Thoracic aorta (tissue), 2 donors: ENCODE measurements at regions not wholly inside any gene's neighbourhood (a gene's known extent, or its start where the extent isn't known, plus 50 kb on each side); places are given as distances from the start of the nearest gene placed in this dataset.

Experiments
- ATAC-seq: fragments of 150-250 bp; one replicate; pipeline ENCODE4 v1.8.0; 2017; ENCODE audit warnings: low read depth; ENCODE audit not compliant: insufficient number of reproducible peaks, low FRiP score
- DNase-seq: peaks from one replicate; pipeline ENCODE4 v3.0.0-alpha.2; 2020; ENCODE audit warnings: low spot score
- H3K27ac ChIP-seq, 2 donors: fragments of 200-600 bp; sonication (generic); 1 replicate in 1 of 2; 2 replicates in 1 of 2; pipeline ENCODE4 v1.5.1; 2016; ENCODE audit warnings: mild to moderate bottlenecking in 2 of 2, moderate library complexity in 2 of 2
- H3K27me3 ChIP-seq: fragments of 200-600 bp; sonication (generic); replicated peaks from 2 replicates; pipeline ENCODE4 v1.6.0; 2016; ENCODE audit warnings: mild to moderate bottlenecking; ENCODE audit not compliant: insufficient read depth
- H3K36me3 ChIP-seq: fragments of 200-600 bp; sonication (generic); one replicate; pipeline ENCODE4 v1.5.1; 2016
- H3K4me1 ChIP-seq, 2 donors: fragments of 200-600 bp; sonication (generic); 1 replicate in 1 of 2; 2 replicates in 1 of 2; pipeline versions ENCODE4 v1.5.1 to v1.6.0; 2016; ENCODE audit warnings: low read depth in 2 of 2, mild to moderate bottlenecking in 1 of 2; ENCODE audit not compliant: control insufficient read depth in 1 of 2
- H3K4me3 ChIP-seq: fragments of 200-600 bp; sonication (generic); 2 replicates; pipeline ENCODE4 v1.5.1; 2016; ENCODE audit warnings: mild to moderate bottlenecking
- H3K9me3 ChIP-seq: fragments of 200-600 bp; sonication (generic); 2 replicates; pipeline ENCODE4 v1.5.1; 2016
- TF ChIP-seq, protein P1 (sequence below): fragments of 200-600 bp; sonication (generic); IDR thresholded peaks from one replicate; pipeline ENCODE4 v1.5.1; 2019; ENCODE audit warnings: antibody characterized with exemption

DNA sequence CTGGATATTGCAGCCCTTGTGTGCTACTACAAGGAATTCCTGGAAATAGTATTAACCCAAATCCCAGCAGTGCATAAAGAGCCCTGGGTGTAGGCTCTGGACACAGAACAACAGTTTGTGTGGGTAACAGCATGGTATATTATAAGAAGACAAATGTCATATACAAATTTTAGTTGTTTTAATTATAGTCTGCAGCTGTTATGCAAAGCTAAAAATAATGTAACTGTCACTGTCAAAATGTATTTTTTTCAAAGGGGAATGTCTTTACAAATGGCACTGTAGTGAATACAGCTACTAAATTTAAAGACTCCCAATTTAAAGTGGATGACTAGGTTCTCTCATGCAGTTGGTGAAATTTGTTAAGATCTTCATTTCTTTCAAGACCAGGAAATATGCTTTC lies 339.0 kb downstream of the GPR37 start:
- TF ChIP-seq, protein P1, sequence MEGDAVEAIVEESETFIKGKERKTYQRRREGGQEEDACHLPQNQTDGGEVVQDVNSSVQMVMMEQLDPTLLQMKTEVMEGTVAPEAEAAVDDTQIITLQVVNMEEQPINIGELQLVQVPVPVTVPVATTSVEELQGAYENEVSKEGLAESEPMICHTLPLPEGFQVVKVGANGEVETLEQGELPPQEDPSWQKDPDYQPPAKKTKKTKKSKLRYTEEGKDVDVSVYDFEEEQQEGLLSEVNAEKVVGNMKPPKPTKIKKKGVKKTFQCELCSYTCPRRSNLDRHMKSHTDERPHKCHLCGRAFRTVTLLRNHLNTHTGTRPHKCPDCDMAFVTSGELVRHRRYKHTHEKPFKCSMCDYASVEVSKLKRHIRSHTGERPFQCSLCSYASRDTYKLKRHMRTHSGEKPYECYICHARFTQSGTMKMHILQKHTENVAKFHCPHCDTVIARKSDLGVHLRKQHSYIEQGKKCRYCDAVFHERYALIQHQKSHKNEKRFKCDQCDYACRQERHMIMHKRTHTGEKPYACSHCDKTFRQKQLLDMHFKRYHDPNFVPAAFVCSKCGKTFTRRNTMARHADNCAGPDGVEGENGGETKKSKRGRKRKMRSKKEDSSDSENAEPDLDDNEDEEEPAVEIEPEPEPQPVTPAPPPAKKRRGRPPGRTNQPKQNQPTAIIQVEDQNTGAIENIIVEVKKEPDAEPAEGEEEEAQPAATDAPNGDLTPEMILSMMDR: no peak
- Histone ChIP-seq H3K27ac (no peak overlapping the region), H3K4me1 (no peaks in the 10 kb centered on the region), H3K4me3 (no peak overlapping the region), H3K36me3 (no peaks in the 10 kb centered on the region), H3K27me3 (no peaks in the 10 kb centered on the region), H3K9me3 (no peaks in the 10 kb centered on the region)
- DNase-seq (no peak), ATAC-seq (no peak)

DNA sequence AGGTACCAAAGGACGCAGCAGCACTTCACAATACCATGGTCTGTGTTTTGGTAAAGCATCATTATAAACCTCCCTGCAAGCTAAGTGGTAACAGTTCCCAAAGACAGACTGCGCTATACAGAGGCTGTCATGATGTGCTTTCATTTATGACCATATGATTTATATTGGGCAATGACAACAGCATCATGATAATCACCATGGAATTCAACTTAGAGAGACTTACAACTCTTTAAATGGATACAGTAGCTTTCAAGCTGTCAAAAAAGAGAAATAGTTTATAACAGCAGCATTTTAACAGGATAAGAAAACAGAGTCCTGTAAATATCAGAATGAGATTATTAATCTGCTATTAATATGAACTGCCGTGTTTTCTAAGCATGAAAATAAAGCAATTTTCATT lies 341.7 kb downstream of the GPR37 start:
- Histone ChIP-seq H3K27ac (no peak overlapping the region), H3K4me1 (no peaks in the 10 kb centered on the region), H3K9me3 (no peaks in the 10 kb centered on the region), H3K36me3 (no peaks in the 10 kb centered on the region), H3K27me3 (no peaks in the 10 kb centered on the region), H3K4me3 (no peak overlapping the region)
- ATAC-seq (no peak), DNase-seq (no peak)
- TF ChIP-seq, protein P1: no peak

DNA sequence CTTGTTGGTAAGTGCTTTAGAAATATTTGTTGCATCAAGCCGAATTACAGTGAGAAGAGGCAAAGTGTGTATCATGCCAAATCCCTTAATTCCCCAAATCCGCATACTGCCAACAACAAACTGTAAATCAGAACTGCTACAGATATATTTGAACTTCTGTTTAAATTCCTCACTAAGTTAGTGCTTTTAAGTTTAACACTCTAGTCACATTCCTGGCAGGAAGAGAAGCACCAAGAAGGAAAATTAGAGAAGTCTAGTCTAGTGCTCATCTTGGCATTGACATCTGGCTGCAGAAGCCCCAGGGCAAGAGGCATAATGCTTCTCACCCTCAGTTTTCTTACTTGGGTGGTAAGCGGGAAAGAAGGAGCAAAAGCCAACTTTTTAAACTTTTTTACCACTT lies 343.5 kb downstream of the GPR37 start:
- Histone ChIP-seq H3K4me1 (no peaks in the 10 kb centered on the region), H3K36me3 (no peaks in the 10 kb centered on the region), H3K27me3 (no peaks in the 10 kb centered on the region), H3K4me3 (no peak overlapping the region), H3K27ac (no peak overlapping the region), H3K9me3 (no peaks in the 10 kb centered on the region)
- DNase-seq (no peak), ATAC-seq (no peak)
- TF ChIP-seq, protein P1: no peak

DNA sequence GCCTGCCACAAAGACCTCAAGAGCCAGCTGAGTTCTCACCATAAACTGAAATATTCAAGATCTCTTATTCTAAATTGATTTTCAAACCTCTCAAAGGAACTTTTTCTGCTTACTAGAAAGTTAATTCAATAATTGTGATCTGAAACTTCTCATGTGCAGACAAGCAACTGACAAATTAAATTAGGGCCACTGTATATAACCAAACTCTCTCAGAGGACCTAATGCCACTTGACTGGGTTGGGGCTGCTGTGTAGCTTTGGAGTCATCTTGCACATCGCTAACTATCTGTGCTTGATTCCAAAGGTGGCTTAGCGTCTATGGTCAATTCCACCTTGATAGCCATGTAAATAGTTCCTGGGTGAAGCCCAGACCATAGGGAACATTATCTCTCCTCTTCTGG lies 345.2 kb downstream of the GPR37 start:
- Histone ChIP-seq H3K36me3 (no peaks in the 10 kb centered on the region), H3K4me1 (no peaks in the 10 kb centered on the region), H3K27me3 (no peaks in the 10 kb centered on the region), H3K27ac (no peak overlapping the region), H3K9me3 (no peaks in the 10 kb centered on the region), H3K4me3 (no peak overlapping the region)
- ATAC-seq (no peak), DNase-seq (no peak)
- TF ChIP-seq, protein P1: no peak

DNA sequence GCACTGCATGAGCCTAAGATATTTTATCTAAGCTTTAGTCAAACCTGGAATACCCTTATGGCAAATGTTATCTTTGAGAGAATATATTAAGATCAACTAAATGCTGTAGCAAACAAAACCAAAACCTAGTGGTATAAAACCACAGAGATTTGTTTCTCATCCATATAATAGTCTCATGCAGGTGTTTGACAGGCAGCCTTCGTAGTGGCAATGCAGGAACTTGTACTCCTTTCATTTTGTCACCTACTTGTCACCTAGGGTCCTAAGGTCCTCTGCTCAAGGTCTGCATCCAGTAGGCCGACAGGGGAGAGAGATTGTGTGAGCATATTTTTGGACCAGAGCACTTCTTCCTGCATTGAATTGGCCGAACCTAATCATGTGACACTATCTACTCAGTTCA lies 352.6 kb downstream of the GPR37 start:
- DNase-seq: no peak
- no peak for ATAC-seq
- TF ChIP-seq, protein P1: no peak

More for the DNA sequence above, 352.6 kb downstream of the GPR37 start:
- Histone ChIP-seq H3K27ac (no peak overlapping the region), H3K4me1 (no peaks in the 10 kb centered on the region), H3K9me3 (no peaks in the 10 kb centered on the region), H3K4me3 (no peak overlapping the region), H3K27me3 (no peaks in the 10 kb centered on the region), H3K36me3 (no peaks in the 10 kb centered on the region)
